ENCODE measurements at regions not wholly inside any gene's neighbourhood (a gene's known extent, or its start where the extent isn't known, plus 50 kb on each side); places are given as distances from the start of the nearest gene placed in this dataset.

DNA sequence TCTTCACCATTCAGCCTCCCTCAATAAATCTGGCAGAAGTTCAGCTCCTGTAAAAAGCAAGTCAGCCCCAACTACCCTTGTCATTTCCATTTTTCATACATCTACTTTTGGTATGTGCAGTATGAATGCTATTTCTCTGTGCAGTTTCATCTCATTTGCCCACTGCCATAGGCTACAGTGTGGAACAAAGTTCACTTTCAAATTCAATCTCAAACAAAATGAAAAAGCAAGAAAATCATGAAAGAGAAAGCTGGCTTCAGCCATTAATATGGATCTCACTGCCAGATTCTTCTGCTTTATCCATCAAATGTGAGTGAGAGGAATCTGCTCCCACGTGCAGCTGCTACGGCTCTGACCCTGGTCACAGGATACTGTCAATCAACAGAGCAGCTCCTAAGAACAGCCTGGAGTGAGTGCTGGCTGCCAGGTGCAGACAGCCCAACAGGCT is 494.2 kb downstream of the ZNF608 start:
- H3K36me3 ChIP-seq, result no peaks in the 10 kb centered on the region
- no peaks in the 10 kb centered on the region for H3K9me3 ChIP-seq
- TF ChIP-seq POLR2A (IDR thresholded peaks at IDR 0.05), result no peak
- no peaks in the 10 kb centered on the region for H3K4me1 ChIP-seq
- H3K4me3 ChIP-seq, result no peak overlapping the region
- no peak overlapping the region for H3K27ac ChIP-seq
- intact Hi-C loops (cut with DNase I; ENCODE audit: low total_unique reads), result no loop called here
- no peaks in the 10 kb centered on the region for H3K27me3 ChIP-seq
- DNase-seq, result no peak

DNA sequence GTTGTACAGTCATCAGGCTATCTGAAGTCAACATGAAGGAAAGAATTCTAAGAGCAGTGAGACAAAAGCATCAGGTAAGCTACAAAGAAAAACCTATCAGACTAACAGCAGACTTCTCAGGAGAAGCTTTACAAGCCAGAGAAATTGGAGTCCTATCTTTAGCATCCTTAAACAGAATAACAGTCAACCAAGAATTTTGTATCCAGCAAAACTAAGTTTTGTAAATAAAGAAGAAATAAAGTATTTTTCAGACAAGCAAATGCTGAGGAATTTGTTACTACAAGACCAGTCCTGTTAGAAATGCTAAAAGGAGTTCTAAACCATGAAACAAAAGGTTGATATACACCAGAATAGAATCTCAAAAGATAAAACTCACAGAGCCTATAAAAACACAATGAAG is 501.2 kb downstream of the ZNF608 start:
- intact Hi-C loops (cut with DNase I; ENCODE audit: low total_unique reads), result no loop called here
- no peak for DNase-seq
- Histone ChIP-seq H3K4me3 (no peak overlapping the region), H3K27me3 (no peaks in the 10 kb centered on the region), H3K4me1 (no peaks in the 10 kb centered on the region), H3K27ac (no peak overlapping the region), H3K36me3 (no peaks in the 10 kb centered on the region), H3K9me3 (peaks cover 0 to 4% of the 10 kb centered on the region in 2 donors)
- no peak for TF ChIP-seq POLR2A (IDR thresholded peaks at IDR 0.05)
- TF ChIP-seq, protein P1, sequence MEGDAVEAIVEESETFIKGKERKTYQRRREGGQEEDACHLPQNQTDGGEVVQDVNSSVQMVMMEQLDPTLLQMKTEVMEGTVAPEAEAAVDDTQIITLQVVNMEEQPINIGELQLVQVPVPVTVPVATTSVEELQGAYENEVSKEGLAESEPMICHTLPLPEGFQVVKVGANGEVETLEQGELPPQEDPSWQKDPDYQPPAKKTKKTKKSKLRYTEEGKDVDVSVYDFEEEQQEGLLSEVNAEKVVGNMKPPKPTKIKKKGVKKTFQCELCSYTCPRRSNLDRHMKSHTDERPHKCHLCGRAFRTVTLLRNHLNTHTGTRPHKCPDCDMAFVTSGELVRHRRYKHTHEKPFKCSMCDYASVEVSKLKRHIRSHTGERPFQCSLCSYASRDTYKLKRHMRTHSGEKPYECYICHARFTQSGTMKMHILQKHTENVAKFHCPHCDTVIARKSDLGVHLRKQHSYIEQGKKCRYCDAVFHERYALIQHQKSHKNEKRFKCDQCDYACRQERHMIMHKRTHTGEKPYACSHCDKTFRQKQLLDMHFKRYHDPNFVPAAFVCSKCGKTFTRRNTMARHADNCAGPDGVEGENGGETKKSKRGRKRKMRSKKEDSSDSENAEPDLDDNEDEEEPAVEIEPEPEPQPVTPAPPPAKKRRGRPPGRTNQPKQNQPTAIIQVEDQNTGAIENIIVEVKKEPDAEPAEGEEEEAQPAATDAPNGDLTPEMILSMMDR (IDR thresholded peaks at IDR 0.05), result no peak

DNA sequence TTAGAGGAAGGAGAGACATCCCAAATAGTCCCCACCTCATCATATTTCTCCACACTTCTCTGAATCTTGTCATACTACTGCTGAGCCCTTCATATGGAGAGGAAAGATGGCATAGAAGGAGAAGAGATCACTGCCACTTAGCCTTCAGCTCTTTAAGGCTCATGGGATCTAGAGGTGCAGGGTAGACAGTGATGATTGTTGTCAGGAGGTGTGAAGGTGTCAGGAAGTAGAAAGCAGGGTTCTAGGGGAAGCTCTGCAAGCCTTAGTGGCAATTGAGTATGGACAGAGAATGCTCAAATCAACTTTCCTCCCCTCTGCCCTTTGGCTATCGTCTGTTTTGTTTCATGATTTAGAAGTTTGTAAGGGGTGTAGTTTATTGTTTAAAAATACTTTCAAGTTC is 505.7 kb downstream of the ZNF608 start:
- H3K4me3 ChIP-seq, result no peak overlapping the region
- no peak for DNase-seq
- no peak for TF ChIP-seq POLR2A (IDR thresholded peaks at IDR 0.05)
- TF ChIP-seq, protein P1 (IDR thresholded peaks at IDR 0.05), result no peak
- no peaks in the 10 kb centered on the region for H3K27me3 ChIP-seq
- intact Hi-C loops (cut with DNase I; ENCODE audit: low total_unique reads), result no loop called here
- no peaks in the 10 kb centered on the region for H3K36me3 ChIP-seq
- H3K27ac ChIP-seq, result no peak overlapping the region
- no peaks in the 10 kb centered on the region for H3K4me1 ChIP-seq
- H3K9me3 ChIP-seq, result peaks cover 0 to 4% of the 10 kb centered on the region in 2 donors

DNA sequence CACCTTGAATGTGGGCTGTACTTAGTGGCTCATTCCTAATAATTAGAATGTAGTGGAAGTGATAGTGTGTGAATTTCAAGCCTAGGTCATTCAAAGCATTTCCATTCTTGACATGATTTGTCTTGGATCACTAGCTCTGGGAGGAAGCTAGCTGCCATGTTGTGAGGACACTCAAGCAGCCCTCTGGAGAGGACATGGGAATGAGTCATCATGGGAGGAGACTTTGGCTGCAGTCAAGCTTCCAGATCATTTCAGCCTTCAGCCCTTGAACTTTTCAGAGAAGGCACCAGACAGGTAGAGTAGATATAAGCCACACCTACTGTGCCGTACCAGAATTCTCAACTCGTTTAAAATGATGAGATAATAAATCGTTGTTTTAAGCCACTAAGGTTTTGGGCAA is 506.9 kb downstream of the ZNF608 start:
- Histone ChIP-seq H3K36me3 (no peaks in the 10 kb centered on the region), H3K27me3 (no peaks in the 10 kb centered on the region), H3K27ac (no peak overlapping the region), H3K9me3 (no peaks in the 10 kb centered on the region), H3K4me1 (no peaks in the 10 kb centered on the region), H3K4me3 (no peak overlapping the region)
- intact Hi-C loops (cut with DNase I; ENCODE audit: low total_unique reads), result no loop called here
- no peak for TF ChIP-seq POLR2A (IDR thresholded peaks at IDR 0.05)
- TF ChIP-seq, protein P1 (IDR thresholded peaks at IDR 0.05), result no peak
- DNase-seq, result no peak

DNA sequence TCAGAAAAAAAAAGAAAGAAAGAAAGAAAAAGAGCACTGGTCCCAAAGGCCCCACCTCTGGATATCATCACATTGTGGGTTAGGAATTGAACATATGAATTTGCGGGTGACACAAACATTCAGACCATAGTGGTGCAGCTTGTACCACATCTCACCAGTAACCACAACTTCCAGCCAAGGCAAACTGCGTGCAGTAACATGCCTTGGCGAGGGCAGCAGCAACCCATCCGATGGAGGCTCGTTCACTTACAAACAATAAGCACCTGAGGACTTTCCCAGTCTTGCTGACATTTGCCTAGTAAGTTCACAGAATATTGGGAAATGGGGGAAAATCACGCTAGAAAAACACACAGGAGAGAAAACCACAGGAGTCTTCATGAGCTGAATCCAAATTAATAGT is 508.1 kb downstream of the ZNF608 start:
- Histone ChIP-seq H3K27ac (no peak overlapping the region), H3K4me3 (no peak overlapping the region), H3K9me3 (no peaks in the 10 kb centered on the region), H3K27me3 (no peaks in the 10 kb centered on the region), H3K36me3 (no peaks in the 10 kb centered on the region), H3K4me1 (no peaks in the 10 kb centered on the region)
- TF ChIP-seq POLR2A (IDR thresholded peaks at IDR 0.05), result no peak
- TF ChIP-seq, protein P1 (IDR thresholded peaks at IDR 0.05), result no peak
- intact Hi-C loops (cut with DNase I; ENCODE audit: low total_unique reads), result no loop called here
- DNase-seq, result no peak

DNA sequence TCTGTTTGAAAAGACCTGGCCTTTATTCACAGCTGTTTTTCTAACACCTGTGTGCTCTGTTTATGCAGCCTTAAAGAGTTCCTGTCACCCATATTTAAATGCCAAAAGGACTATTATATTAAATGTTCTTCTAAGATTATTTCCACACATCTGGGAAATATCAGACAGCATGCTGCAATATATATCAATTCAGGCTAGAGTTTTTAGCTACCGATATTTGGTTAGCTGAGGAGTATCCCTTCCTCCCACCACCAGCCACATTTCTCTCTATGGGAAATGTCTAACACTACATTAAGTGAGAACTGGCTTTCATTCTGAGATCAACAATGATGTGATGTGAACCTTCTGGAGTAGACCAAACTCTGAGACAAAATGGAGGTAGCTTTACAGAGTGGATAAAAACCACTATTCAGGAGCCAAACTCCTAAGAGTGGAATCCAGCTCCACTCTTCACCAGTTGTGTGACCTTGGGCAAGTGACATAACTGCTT is 509.2 kb downstream of the ZNF608 start:
- Histone ChIP-seq H3K9me3 (no peaks in the 10 kb centered on the region), H3K36me3 (no peaks in the 10 kb centered on the region), H3K4me1 (no peaks in the 10 kb centered on the region), H3K27ac (no peak overlapping the region), H3K27me3 (no peaks in the 10 kb centered on the region), H3K4me3 (no peak overlapping the region)
- DNase-seq, result no peak
- intact Hi-C loops (cut with DNase I; ENCODE audit: low total_unique reads), result no loop called here
- TF ChIP-seq POLR2A (IDR thresholded peaks at IDR 0.05), result no peak
- TF ChIP-seq, protein P1 (IDR thresholded peaks at IDR 0.05), result no peak

Measured in uterus (tissue), 3 donors.